GM19043 (cell line): ENCODE measurements at regions not wholly inside any gene's neighbourhood (a gene's known extent, or its start where the extent isn't known, plus 50 kb on each side); places are given as distances from the start of the nearest gene placed in this dataset.

ENCODE experiments used
- ATAC-seq: cut with Tn5 transposase; IDR thresholded peaks from one replicate; pipeline ENCODE4 v1.9.1; 2021; ENCODE audit warnings: low read depth; ENCODE audit not compliant: unreplicated experiment

GRCh38 chr6:90406957-90407356 is 110.3 kb upstream of the BACH2 start:
- ATAC-seq, result no peak

GRCh38 chr6:90406142-90406794 is 109.6 kb upstream of the BACH2 start:
- no peak for ATAC-seq

GRCh38 chr6:90403489-90404381 is 107.1 kb upstream of the BACH2 start:
- ATAC-seq, result no peak

GRCh38 chr6:90402831-90403192 is 106.2 kb upstream of the BACH2 start:
- no peak for ATAC-seq

GRCh38 chr6:90401933-90402830 is 105.5 kb upstream of the BACH2 start:
- no peak for ATAC-seq

- ATAC-seq, result no peak
Measured at GRCh38 chr6:90399970-90400369, 103.3 kb upstream of the BACH2 start.

- ATAC-seq, result no peak
Measured at GRCh38 chr6:90397929-90398674, 101.5 kb upstream of the BACH2 start.

GRCh38 chr6:90397047-90397446 is 100.4 kb upstream of the BACH2 start:
- ATAC-seq, result no peak

GRCh38 chr6:90393232-90393884 is 96.7 kb upstream of the BACH2 start:
- ATAC-seq, result peak; percentile 55

- no peak for ATAC-seq
Measured at GRCh38 chr6:90390379-90390778, 93.7 kb upstream of the BACH2 start.

- ATAC-seq, result no peak
Measured at GRCh38 chr6:90388395-90388794, 91.8 kb upstream of the BACH2 start.

GRCh38 chr6:90387826-90388225 is 91.2 kb upstream of the BACH2 start:
- ATAC-seq, result no peak

- ATAC-seq, result no peak
Measured at GRCh38 chr6:90387383-90387775, 90.7 kb upstream of the BACH2 start.

- no peak for ATAC-seq
Measured at GRCh38 chr6:90386399-90387382, 90.0 kb upstream of the BACH2 start.

- ATAC-seq, result no peak
Measured at GRCh38 chr6:90385759-90386313, 89.2 kb upstream of the BACH2 start.

- no peak for ATAC-seq
Measured at GRCh38 chr6:90384720-90385119, 88.1 kb upstream of the BACH2 start.

GRCh38 chr6:90383196-90383822 is 86.7 kb upstream of the BACH2 start:
- no peak for ATAC-seq

GRCh38 chr6:90382760-90383159 is 86.1 kb upstream of the BACH2 start:
- ATAC-seq, result no peak
